SJCRH30 (cell line): ENCODE measurements at regions not wholly inside any gene's neighbourhood (a gene's known extent, or its start where the extent isn't known, plus 50 kb on each side); places are given as distances from the start of the nearest gene placed in this dataset.
A peak's percentile ranks its signal among the peaks of the same experiment; 100 is the strongest.
"Not testable (repeated sequence)": the region's sequence is repeated elsewhere in the genome, so short reads cannot be mapped to it uniquely, and the experiment has no call there.

Experiments
- DNase-seq, 2 experiments: peaks; one replicate each; pipeline ENCODE4 v3.0.0-alpha.2; 2015 to 2020
- H3K27ac ChIP-seq: fragments of 250-450 bp; sonication (Bioruptor Pico); 2 replicates; pipeline ENCODE4 v1.5.1; 2020; ENCODE audit warnings: mild to moderate bottlenecking, moderate library complexity
- H3K27me3 ChIP-seq: fragments of 250-450 bp; sonication (Bioruptor Pico); 2 replicates; pipeline ENCODE4 v1.5.1; 2020; ENCODE audit warnings: mild to moderate bottlenecking, moderate library complexity
- H3K36me3 ChIP-seq: fragments of 250-450 bp; sonication (Bioruptor Pico); 2 replicates; pipeline ENCODE4 v1.5.1; 2020; ENCODE audit warnings: mild to moderate bottlenecking, moderate library complexity
- H3K4me1 ChIP-seq: fragments of 250-450 bp; sonication (Bioruptor Pico); 2 replicates; pipeline ENCODE4 v1.5.1; 2020; ENCODE audit warnings: mild to moderate bottlenecking, moderate library complexity
- H3K4me3 ChIP-seq: fragments of 250-450 bp; sonication (Bioruptor Pico); 2 replicates; pipeline ENCODE4 v1.5.1; 2020; ENCODE audit warnings: mild to moderate bottlenecking, moderate library complexity
- H3K9me3 ChIP-seq: fragments of 250-450 bp; sonication (Bioruptor Pico); replicated peaks from 2 replicates; pipeline ENCODE4 v1.5.1; 2020; ENCODE audit warnings: mild to moderate bottlenecking, moderate library complexity

DNA sequence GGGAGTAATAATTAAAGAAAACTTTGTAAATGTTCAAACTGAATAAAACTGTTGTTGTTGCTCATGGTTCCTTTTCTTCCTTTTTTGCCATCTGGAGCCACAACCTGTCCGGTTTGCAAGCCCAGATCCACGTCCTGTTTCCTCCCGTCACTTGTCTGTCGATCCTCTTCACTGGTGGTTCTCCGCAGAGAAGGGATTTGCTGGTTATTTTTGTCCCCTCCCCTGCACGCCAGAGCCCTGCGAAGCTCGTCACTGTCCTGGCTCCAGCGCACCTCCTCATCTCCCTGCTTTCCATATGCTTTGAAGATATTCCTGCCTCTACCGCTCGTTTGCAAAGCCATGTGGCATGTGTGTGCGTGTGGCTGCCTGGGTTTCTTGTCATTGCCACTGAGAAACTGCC lies 461.4 kb downstream of the RNF144A start:
- H3K4me3 ChIP-seq, result no peak overlapping the region
- no peaks in the 10 kb centered on the region for H3K36me3 ChIP-seq
- no peaks in the 10 kb centered on the region for H3K9me3 ChIP-seq
- H3K4me1 ChIP-seq, result peaks cover 7% of the 10 kb centered on the region
- no peak overlapping the region for H3K27ac ChIP-seq
- no peak for DNase-seq
- 0 out of 2 replicates have a peak, but pooled peaks cover 4% of the 10 kb centered on the region for H3K27me3 ChIP-seq

GRCh38 chr2:7379799-7380198 lies 462.6 kb downstream of the RNF144A start:
- H3K36me3 ChIP-seq, result no peaks in the 10 kb centered on the region
- peak in 1 of 2 experiments; percentile 23 for DNase-seq
- no peak overlapping the region for H3K4me3 ChIP-seq
- H3K27me3 ChIP-seq, result 0 out of 2 replicates have a peak, but pooled peaks cover 4% of the 10 kb centered on the region
- H3K9me3 ChIP-seq, result no peaks in the 10 kb centered on the region
- peaks cover 7% of the 10 kb centered on the region for H3K4me1 ChIP-seq
- no peak overlapping the region for H3K27ac ChIP-seq

DNA sequence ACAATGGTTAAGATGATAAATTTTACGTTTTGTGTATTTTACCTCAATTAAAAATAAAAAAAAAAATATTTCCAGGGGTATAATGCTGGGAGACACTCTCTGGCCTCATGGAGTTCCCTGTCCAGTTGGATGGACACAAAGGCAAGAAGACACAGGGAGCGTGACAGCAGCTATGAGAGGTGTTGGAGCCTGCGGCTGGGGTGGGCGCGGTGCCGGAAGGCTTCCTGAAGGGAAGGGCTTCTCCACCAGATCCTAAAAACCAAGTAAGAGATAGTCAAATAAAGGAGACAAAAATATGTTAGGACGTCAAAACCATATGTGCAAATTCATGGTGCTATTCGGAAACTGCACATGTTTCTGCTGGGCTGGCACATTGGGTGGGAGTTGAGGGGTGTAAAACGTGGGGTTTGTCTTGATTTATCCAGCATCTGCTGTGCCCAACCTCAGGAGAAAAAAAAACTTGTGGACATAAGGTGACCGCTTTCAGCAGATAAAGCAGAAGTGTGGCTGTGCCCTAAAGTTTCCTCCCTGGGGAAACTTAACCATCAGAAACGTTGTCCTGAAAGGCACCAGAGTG lies 467.6 kb downstream of the RNF144A start:
- no peaks in the 10 kb centered on the region for H3K36me3 ChIP-seq
- no peak overlapping the region for H3K4me3 ChIP-seq
- H3K9me3 ChIP-seq, result no peaks in the 10 kb centered on the region
- 0 out of 2 replicates have a peak, but pooled peaks cover 4% of the 10 kb centered on the region for H3K27me3 ChIP-seq
- H3K27ac ChIP-seq, result no peak overlapping the region
- no peaks in the 10 kb centered on the region for H3K4me1 ChIP-seq
- no peak for DNase-seq

DNA sequence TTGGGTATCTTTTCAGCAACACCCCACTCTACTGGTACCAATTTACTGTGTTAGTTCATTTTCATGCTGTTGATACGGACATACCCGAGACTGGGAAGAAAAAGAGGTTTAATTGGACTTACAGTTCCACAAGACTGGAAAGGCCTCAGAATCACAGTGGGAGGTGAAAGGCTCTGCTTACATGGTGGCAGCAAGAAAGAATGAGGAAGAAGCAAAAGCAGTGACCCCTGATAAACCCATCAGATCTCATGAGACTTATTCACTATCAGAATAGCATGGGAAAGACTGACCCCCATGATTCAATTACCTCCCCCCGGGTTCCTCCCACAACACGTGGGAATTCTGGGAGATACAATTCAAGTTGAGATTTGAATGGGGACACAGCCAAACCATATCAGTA lies 473.1 kb downstream of the RNF144A start:
- not testable (repeated sequence) for H3K27me3 ChIP-seq, H3K36me3 ChIP-seq, H3K4me1 ChIP-seq, H3K9me3 ChIP-seq, H3K27ac ChIP-seq, DNase-seq, H3K4me3 ChIP-seq

DNA sequence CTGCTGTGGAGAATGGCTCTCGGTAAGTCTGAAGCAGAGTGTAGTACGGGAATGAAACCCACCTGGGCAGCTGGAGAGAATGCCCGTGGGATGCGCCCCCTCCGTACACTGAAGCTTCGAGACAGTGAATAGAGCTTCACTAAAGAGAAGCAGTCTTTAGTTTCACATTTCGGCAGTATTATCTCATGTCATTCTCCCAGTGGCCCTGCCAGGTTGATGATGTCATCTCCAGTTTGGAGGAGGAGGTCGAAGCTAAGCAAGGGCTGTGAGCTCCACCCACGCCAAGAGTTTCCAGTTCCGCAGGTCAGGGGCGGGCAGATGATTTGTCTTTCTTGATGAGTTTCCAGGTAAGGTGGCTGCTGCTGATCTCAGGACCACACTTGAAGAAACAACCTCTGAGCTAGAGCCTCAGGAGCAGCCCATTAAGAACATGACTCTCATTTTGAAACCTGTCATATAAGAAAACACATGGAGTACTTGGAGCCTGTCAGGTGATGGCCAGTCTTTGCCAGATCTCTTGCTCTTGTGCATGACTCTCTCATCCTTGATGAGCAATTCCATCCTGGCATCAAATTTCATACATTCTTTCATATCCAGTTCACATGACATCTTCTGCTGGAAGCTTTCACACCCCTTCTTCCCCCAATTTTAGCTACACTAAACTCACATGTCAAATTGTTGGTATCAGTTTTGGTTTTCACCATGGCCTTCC lies 475.0 kb downstream of the RNF144A start:
- Histone ChIP-seq H3K4me3 (no peak overlapping the region), H3K27me3 (no peaks in the 10 kb centered on the region), H3K9me3 (no peaks in the 10 kb centered on the region), H3K27ac (no peak overlapping the region), H3K36me3 (no peaks in the 10 kb centered on the region), H3K4me1 (no peaks in the 10 kb centered on the region)
- no peak for DNase-seq

GRCh38 chr2:7394195-7394594 lies 477.0 kb downstream of the RNF144A start:
- Histone ChIP-seq H3K36me3 (no peaks in the 10 kb centered on the region), H3K9me3 (no peaks in the 10 kb centered on the region)

GRCh38 chr2:7400628-7401027 lies 483.4 kb downstream of the RNF144A start:
- Histone ChIP-seq H3K4me3 (no peak overlapping the region), H3K27ac (no peak overlapping the region), H3K36me3 (no peaks in the 10 kb centered on the region), H3K9me3 (no peaks in the 10 kb centered on the region), H3K27me3 (peaks cover 7% of the 10 kb centered on the region; the same call in 1 of the 2 replicates), H3K4me1 (no peaks in the 10 kb centered on the region)
- no peak for DNase-seq

More at GRCh38 chr2:7394195-7394594, 477.0 kb downstream of the RNF144A start:
- H3K4me1 ChIP-seq, result no peaks in the 10 kb centered on the region
- no peak overlapping the region for H3K27ac ChIP-seq
- no peak for DNase-seq
- H3K27me3 ChIP-seq, result no peaks in the 10 kb centered on the region
- no peak overlapping the region for H3K4me3 ChIP-seq

DNA sequence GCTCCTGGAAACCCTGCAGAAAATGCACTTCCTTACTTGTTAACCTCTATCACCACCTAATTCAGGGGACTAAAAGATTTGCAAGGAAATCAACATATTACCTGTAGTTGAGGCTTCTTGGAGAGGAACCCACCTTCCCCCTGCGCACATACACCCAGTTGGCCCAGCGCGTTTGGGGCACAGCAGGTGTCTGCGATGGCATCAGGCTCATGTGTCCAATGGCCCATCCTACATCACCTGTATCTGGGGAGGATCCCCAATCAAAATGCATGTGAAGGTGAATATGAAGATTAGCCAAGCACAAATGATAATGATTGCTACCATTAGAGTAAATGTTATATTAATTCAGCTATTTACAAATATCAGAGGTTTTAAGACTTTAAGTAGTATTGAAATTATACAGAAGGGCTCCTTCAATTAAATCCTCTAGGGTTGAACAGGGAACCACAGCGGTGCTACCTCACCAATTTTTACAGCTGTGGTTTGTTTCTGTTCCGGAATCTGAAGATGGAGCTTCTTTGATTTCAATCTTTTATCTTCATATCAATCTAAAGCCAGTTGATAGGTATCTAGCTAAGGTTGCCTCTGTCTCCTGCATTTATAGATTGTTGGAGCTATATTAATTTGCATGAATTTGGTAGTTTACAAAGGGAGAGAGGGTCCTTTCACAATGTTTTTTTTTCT lies 486.0 kb downstream of the RNF144A start:
- no peak for DNase-seq
- Histone ChIP-seq H3K36me3 (no peaks in the 10 kb centered on the region), H3K4me3 (no peak overlapping the region), H3K4me1 (no peaks in the 10 kb centered on the region), H3K9me3 (no peaks in the 10 kb centered on the region), H3K27ac (no peak overlapping the region), H3K27me3 (peaks cover 9% of the 10 kb centered on the region)

DNA sequence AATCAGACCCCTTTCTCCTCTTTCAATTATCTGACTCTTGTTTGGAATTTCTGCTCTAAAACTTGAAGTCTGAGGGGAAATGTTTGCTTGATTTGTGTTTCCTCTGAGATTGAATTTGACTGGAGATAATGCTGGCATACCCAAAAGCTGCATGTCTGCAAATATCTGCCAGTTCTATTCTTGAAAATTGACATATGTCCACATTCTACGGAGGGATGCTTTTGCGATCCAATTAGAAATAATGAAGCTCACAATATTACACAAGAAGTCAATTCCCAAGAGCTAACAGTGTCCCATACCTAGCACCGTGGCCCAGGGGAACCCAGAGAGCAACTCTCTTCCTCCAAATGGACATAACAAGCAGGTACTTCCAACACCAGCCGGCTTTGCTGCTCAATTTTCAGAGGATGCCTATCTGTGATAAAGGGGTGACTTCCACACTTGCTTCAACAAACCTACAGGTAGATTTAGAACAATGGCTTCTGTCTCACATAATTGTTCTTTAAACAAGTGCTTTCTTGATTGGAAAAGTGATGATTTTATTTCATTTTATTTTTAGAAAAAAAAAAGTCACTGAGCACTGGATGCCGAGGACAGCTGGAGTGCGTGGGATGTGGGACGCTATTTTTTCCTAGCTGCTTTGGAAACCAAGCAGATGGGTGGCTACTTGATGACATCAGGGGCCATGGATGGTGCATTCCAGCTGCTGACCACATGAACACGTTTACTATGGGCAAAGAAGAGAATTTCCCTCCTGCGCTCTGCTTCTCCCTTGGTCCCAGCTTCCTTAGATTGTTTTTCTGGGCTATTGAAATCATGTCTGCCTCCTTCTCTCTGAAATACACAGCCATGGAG lies 488.9 kb downstream of the RNF144A start:
- Histone ChIP-seq H3K27me3 (peaks cover 9% of the 10 kb centered on the region), H3K36me3 (no peaks in the 10 kb centered on the region), H3K9me3 (no peaks in the 10 kb centered on the region), H3K4me1 (no peaks in the 10 kb centered on the region), H3K4me3 (no peak overlapping the region), H3K27ac (no peak overlapping the region)
- DNase-seq, result no peak

GRCh38 chr2:7407001-7407400 lies 489.8 kb downstream of the RNF144A start:
- DNase-seq, result no peak
- Histone ChIP-seq H3K4me3 (no peak overlapping the region), H3K27ac (no peak overlapping the region), H3K4me1 (no peaks in the 10 kb centered on the region), H3K9me3 (no peaks in the 10 kb centered on the region), H3K36me3 (no peaks in the 10 kb centered on the region), H3K27me3 (peaks cover 7% of the 10 kb centered on the region; the same call in 1 of the 2 replicates)

- no peaks in the 10 kb centered on the region for H3K4me1 ChIP-seq
- H3K27ac ChIP-seq, result no peak overlapping the region
- DNase-seq, result no peak
- H3K4me3 ChIP-seq, result no peak overlapping the region
- no peaks in the 10 kb centered on the region for H3K9me3 ChIP-seq
- H3K36me3 ChIP-seq, result no peaks in the 10 kb centered on the region
- H3K27me3 ChIP-seq, result peaks cover 3% of the 10 kb centered on the region; the same call in 1 of the 2 replicates
Measured at GRCh38 chr2:7407906-7408680, 490.9 kb downstream of the RNF144A start.

- Histone ChIP-seq H3K27ac (no peak overlapping the region), H3K27me3 (peaks cover 3% of the 10 kb centered on the region; the same call in 1 of the 2 replicates), H3K36me3 (no peaks in the 10 kb centered on the region), H3K4me1 (no peaks in the 10 kb centered on the region), H3K4me3 (no peak overlapping the region), H3K9me3 (no peaks in the 10 kb centered on the region)
- no peak for DNase-seq
Measured at GRCh38 chr2:7411691-7412090, 494.5 kb downstream of the RNF144A start.

DNA sequence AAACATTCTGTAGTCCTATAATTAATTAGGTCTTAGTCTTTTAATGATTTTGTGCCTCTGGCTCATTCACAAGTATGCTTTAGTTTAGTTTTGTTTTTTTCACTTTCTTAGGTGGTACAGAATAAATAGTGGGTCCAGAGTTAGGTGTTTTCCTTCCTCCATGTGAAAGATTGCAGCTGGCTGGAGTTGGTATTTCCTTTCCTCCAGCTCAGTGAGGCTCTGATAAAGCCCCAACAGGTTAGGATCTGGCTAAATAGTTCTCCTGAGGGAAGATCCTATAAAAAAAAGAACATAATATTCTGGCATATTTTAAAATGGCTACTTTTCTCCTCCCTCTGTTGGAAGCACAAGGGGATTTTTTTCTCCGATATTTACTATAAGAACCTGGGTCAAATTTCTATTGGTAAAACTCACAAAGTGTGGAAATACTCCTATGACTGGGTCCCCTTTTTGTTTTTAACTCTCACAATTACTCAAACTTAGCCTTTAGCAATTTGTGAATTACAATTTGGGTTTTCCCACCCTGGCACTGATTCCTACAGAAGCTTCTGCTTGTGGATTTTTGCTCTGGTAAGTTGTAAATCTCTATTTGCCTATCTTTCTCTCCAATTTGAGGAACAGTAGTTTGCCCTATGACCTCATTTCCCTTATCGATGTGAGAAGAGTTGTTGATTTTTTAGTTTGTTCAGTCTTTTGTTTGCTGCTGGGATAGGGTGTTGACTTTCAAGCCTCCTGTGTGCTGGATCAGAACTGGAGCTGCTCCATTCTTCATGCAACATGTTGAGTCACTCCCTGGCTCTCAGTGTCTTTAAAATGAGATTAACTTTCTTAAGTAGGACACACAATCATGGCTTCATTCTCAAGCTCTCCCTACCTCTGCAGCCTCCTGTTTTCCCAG lies 500.9 kb downstream of the RNF144A start:
- Histone ChIP-seq H3K4me3 (no peak overlapping the region), H3K27ac (no peak overlapping the region), H3K36me3 (no peaks in the 10 kb centered on the region), H3K9me3 (no peaks in the 10 kb centered on the region), H3K4me1 (no peaks in the 10 kb centered on the region), H3K27me3 (0 out of 2 replicates have a peak, but pooled peaks cover 5% of the 10 kb centered on the region)
- DNase-seq, result no peak
